Urothelium cell line (cell line): ENCODE measurements at regions not wholly inside any gene's neighbourhood (a gene's known extent, or its start where the extent isn't known, plus 50 kb on each side); places are given as distances from the start of the nearest gene placed in this dataset.

ENCODE experiments used
- DNase-seq: peaks from one replicate; pipeline ENCODE4 v3.0.0; 2011; ENCODE audit warnings: low spot score, mixed read lengths
- FAIRE-seq: peaks from 2 replicates; lab custom pipeline; 2011; peaks lifted over from hg19 to GRCh38; lab: Jason Lieb, UNC

GRCh38 chr20:39161900-39162299 is 199.8 kb downstream of the DHX35 start:
- DNase-seq = no peak
- no peak for FAIRE-seq

GRCh38 chr20:39155971-39156370 is 193.8 kb downstream of the DHX35 start:
- DNase-seq (no peak), FAIRE-seq (no peak)

GRCh38 chr20:39152742-39153141 is 190.6 kb downstream of the DHX35 start:
- DNase-seq (no peak), FAIRE-seq (no peak)

- DNase-seq (no peak), FAIRE-seq (no peak)
Observed at GRCh38 chr20:39152126-39152525, 190.0 kb downstream of the DHX35 start.

- no peak for DNase-seq
- FAIRE-seq = no peak
Observed at GRCh38 chr20:39150501-39150900, 188.4 kb downstream of the DHX35 start.

GRCh38 chr20:39146394-39146793 is 184.2 kb downstream of the DHX35 start:
- FAIRE-seq (no peak), DNase-seq (no peak)

- DNase-seq (no peak), FAIRE-seq (no peak)
Observed at GRCh38 chr20:39145921-39146320, 183.8 kb downstream of the DHX35 start.

GRCh38 chr20:39144757-39145156 is 182.6 kb downstream of the DHX35 start:
- FAIRE-seq (no peak), DNase-seq (no peak)

- DNase-seq (no peak), FAIRE-seq (peak; percentile 52)
Observed at GRCh38 chr20:39142407-39143096, 180.4 kb downstream of the DHX35 start.

GRCh38 chr20:39137299-39137698 is 175.2 kb downstream of the DHX35 start:
- no peak for FAIRE-seq
- no peak for DNase-seq

- FAIRE-seq = no peak
Observed at GRCh38 chr20:39136798-39137197, 174.7 kb downstream of the DHX35 start.

GRCh38 chr20:39135885-39136544 is 173.9 kb downstream of the DHX35 start:
- DNase-seq (no peak), FAIRE-seq (peak; percentile 76)

More at GRCh38 chr20:39136798-39137197, 174.7 kb downstream of the DHX35 start:
- DNase-seq = no peak

GRCh38 chr20:39133201-39133600 is 171.1 kb downstream of the DHX35 start:
- DNase-seq = no peak
- FAIRE-seq = no peak

GRCh38 chr20:39132511-39132910 is 170.4 kb downstream of the DHX35 start:
- FAIRE-seq (no peak), DNase-seq (no peak)

GRCh38 chr20:39132093-39132492 is 169.9 kb downstream of the DHX35 start:
- no peak for DNase-seq
- FAIRE-seq = no peak

- FAIRE-seq = no peak
- DNase-seq = no peak
Observed at GRCh38 chr20:39130627-39131026, 168.5 kb downstream of the DHX35 start.

- FAIRE-seq = no peak
- no peak for DNase-seq
Observed at GRCh38 chr20:39129523-39129922, 167.4 kb downstream of the DHX35 start.

- FAIRE-seq (no peak), DNase-seq (no peak)
Observed at GRCh38 chr20:39124064-39124463, 161.9 kb downstream of the DHX35 start.

- DNase-seq (no peak), FAIRE-seq (no peak)
Observed at GRCh38 chr20:39123185-39123557, 161.0 kb downstream of the DHX35 start.

GRCh38 chr20:39117491-39117890 is 155.3 kb downstream of the DHX35 start:
- FAIRE-seq = peak; percentile 80

GRCh38 chr20:39116020-39116419 is 153.9 kb downstream of the DHX35 start:
- no peak for DNase-seq
- no peak for FAIRE-seq

More at GRCh38 chr20:39117491-39117890, 155.3 kb downstream of the DHX35 start:
- peak; percentile 92 for DNase-seq

- no peak for FAIRE-seq
Observed at GRCh38 chr20:39112178-39112743, 150.1 kb downstream of the DHX35 start.

More at GRCh38 chr20:39112178-39112743, 150.1 kb downstream of the DHX35 start:
- peak; percentile 86 for DNase-seq
